GM18907 (cell line): ENCODE measurements at regions not wholly inside any gene's neighbourhood (a gene's known extent, or its start where the extent isn't known, plus 50 kb on each side); places are given as distances from the start of the nearest gene placed in this dataset.

Source experiments
- ATAC-seq: cut with Tn5 transposase; IDR thresholded peaks from one replicate; pipeline ENCODE4 v1.9.1; 2021; ENCODE audit warnings: mild to moderate bottlenecking, moderate library complexity; ENCODE audit not compliant: unreplicated experiment

- no peak for ATAC-seq
These were observed 199.0 kb downstream of the KATNAL1 start for GRCh38 chr13:30108216-30108912.

- ATAC-seq, result no peak
These were observed 199.7 kb downstream of the KATNAL1 start for GRCh38 chr13:30107521-30108136.

GRCh38 chr13:30107121-30107520 lies 200.2 kb downstream of the KATNAL1 start:
- no peak for ATAC-seq

- no peak for ATAC-seq
These were observed 202.0 kb downstream of the KATNAL1 start for GRCh38 chr13:30105381-30105780.

GRCh38 chr13:30103161-30103840 lies 204.1 kb downstream of the KATNAL1 start:
- no peak for ATAC-seq

GRCh38 chr13:30100226-30100625 lies 207.1 kb downstream of the KATNAL1 start:
- ATAC-seq, result no peak

- no peak for ATAC-seq
These were observed 209.7 kb downstream of the KATNAL1 start for GRCh38 chr13:30097701-30098100.

- no peak for ATAC-seq
These were observed 210.3 kb downstream of the KATNAL1 start for GRCh38 chr13:30097089-30097488.

- no peak for ATAC-seq
These were observed 213.3 kb downstream of the KATNAL1 start for GRCh38 chr13:30094015-30094414.

GRCh38 chr13:30093236-30093635 lies 214.1 kb downstream of the KATNAL1 start:
- ATAC-seq, result no peak

- no peak for ATAC-seq
These were observed 215.7 kb downstream of the KATNAL1 start for GRCh38 chr13:30091691-30092090.

GRCh38 chr13:30091035-30091434 lies 216.3 kb downstream of the KATNAL1 start:
- no peak for ATAC-seq

GRCh38 chr13:30088312-30088855 lies 219.0 kb downstream of the KATNAL1 start:
- ATAC-seq, result no peak

- ATAC-seq, result no peak
These were observed 222.3 kb downstream of the KATNAL1 start for GRCh38 chr13:30085087-30085486.

GRCh38 chr13:30082391-30082790 lies 225.0 kb downstream of the KATNAL1 start:
- no peak for ATAC-seq

GRCh38 chr13:30081331-30081730 lies 226.0 kb downstream of the KATNAL1 start:
- no peak for ATAC-seq

GRCh38 chr13:30079501-30079900 lies 227.8 kb downstream of the KATNAL1 start:
- no peak for ATAC-seq

GRCh38 chr13:30078059-30078458 lies 227.6 kb upstream of the UBL3 start:
- no peak for ATAC-seq

GRCh38 chr13:30077240-30077735 lies 226.9 kb upstream of the UBL3 start:
- no peak for ATAC-seq

- no peak for ATAC-seq
These were observed 224.7 kb upstream of the UBL3 start for GRCh38 chr13:30074955-30075614.

- ATAC-seq, result no peak
These were observed 224.0 kb upstream of the UBL3 start for GRCh38 chr13:30074431-30074830.
